ENCODE measurements at regions not wholly inside any gene's neighbourhood (a gene's known extent, or its start where the extent isn't known, plus 50 kb on each side); places are given as distances from the start of the nearest gene placed in this dataset.
"Not testable (repeated sequence)": the region's sequence is repeated elsewhere in the genome, so short reads cannot be mapped to it uniquely, and the experiment has no call there.

GRCh38 chr11:23789200-23789853, 707.5 kb upstream of the LUZP2 start:
- Histone ChIP-seq H3K9me3 (replicated peaks; ENCODE audit: insufficient read depth, low read length) (no peaks in the 10 kb centered on the region), H4K20me1 (ENCODE audit: insufficient read depth, low read length) (no peaks in the 10 kb centered on the region), H3K9me2 (replicated peaks; ENCODE audit: insufficient read depth, low read length) (no peaks in the 10 kb centered on the region), H3K79me2 (ENCODE audit: low read length) (no peaks in the 10 kb centered on the region), H3K4me3 (ENCODE audit: low read length) (no peak overlapping the region), H3K27ac (ENCODE audit: low read length) (no peak overlapping the region), H3K4me1 (ENCODE audit: low read length) (no peaks in the 10 kb centered on the region), H3K4me2 (ENCODE audit: low read depth, low read length) (no peak overlapping the region), H2AFZ (ENCODE audit: low read length) (no peak overlapping the region), H3K9ac (ENCODE audit: low read length) (no peak overlapping the region), H3K27me3 (replicated peaks; ENCODE audit: insufficient read depth, low read length) (no peaks in the 10 kb centered on the region), H3K36me3 (replicated peaks; ENCODE audit: insufficient read depth, low read length) (no peaks in the 10 kb centered on the region), H3F3A (ENCODE audit: insufficient read depth, low read length) (no peaks in the 10 kb centered on the region)
- TF ChIP-seq EZH2 (optimal IDR thresholded peaks at IDR 0.05; ENCODE audit: low read depth, low read length) (no peak), EZH2phosphoT487 (IDR thresholded peaks at IDR 0.05; ENCODE audit: low read length) (no peak), CTCF (IDR thresholded peaks at IDR 0.05; ENCODE audit: low read length) (no peak)
- no peak for DNase-seq

GRCh38 chr11:23789938-23790371, 706.9 kb upstream of the LUZP2 start:
- DNase-seq = no peak
- no peaks in the 10 kb centered on the region for H3K27me3 ChIP-seq (replicated peaks; ENCODE audit: insufficient read depth, low read length)

GRCh38 chr11:23797624-23798419, 699.0 kb upstream of the LUZP2 start:
- Histone ChIP-seq H4K20me1 (ENCODE audit: insufficient read depth, low read length) (no peaks in the 10 kb centered on the region), H3K9me3 (replicated peaks; ENCODE audit: insufficient read depth, low read length) (no peaks in the 10 kb centered on the region), H3K9me2 (replicated peaks; ENCODE audit: insufficient read depth, low read length) (no peaks in the 10 kb centered on the region), H3K4me1 (ENCODE audit: low read length) (no peaks in the 10 kb centered on the region), H3K27ac (ENCODE audit: low read length) (no peak overlapping the region), H3K4me3 (ENCODE audit: low read length) (no peak overlapping the region), H3K9ac (ENCODE audit: low read length) (no peak overlapping the region), H3K79me2 (ENCODE audit: low read length) (no peaks in the 10 kb centered on the region), H3K27me3 (replicated peaks; ENCODE audit: insufficient read depth, low read length) (no peaks in the 10 kb centered on the region), H3K36me3 (replicated peaks; ENCODE audit: insufficient read depth, low read length) (no peaks in the 10 kb centered on the region), H2AFZ (ENCODE audit: low read length) (no peak overlapping the region), H3F3A (ENCODE audit: insufficient read depth, low read length) (no peaks in the 10 kb centered on the region), H3K4me2 (ENCODE audit: low read depth, low read length) (no peak overlapping the region)
- DNase-seq = no peak
- TF ChIP-seq EZH2 (optimal IDR thresholded peaks at IDR 0.05; ENCODE audit: low read depth, low read length) (no peak), CTCF (IDR thresholded peaks at IDR 0.05; ENCODE audit: low read length) (no peak), EZH2phosphoT487 (IDR thresholded peaks at IDR 0.05; ENCODE audit: low read length) (no peak)

More at GRCh38 chr11:23789938-23790371, 706.9 kb upstream of the LUZP2 start:
- no peak overlapping the region for H3K27ac ChIP-seq (ENCODE audit: low read length)
- H3K4me3 ChIP-seq (ENCODE audit: low read length) = no peak overlapping the region
- no peaks in the 10 kb centered on the region for H3K9me2 ChIP-seq (replicated peaks; ENCODE audit: insufficient read depth, low read length)
- TF ChIP-seq EZH2phosphoT487 (IDR thresholded peaks at IDR 0.05; ENCODE audit: low read length) = no peak
- TF ChIP-seq CTCF (IDR thresholded peaks at IDR 0.05; ENCODE audit: low read length) = no peak
- no peak for TF ChIP-seq EZH2 (optimal IDR thresholded peaks at IDR 0.05; ENCODE audit: low read depth, low read length)
- H3K4me2 ChIP-seq (ENCODE audit: low read depth, low read length) = no peak overlapping the region
- H3F3A ChIP-seq (ENCODE audit: insufficient read depth, low read length) = no peaks in the 10 kb centered on the region
- no peak overlapping the region for H2AFZ ChIP-seq (ENCODE audit: low read length)
- H3K9me3 ChIP-seq (replicated peaks; ENCODE audit: insufficient read depth, low read length) = no peaks in the 10 kb centered on the region
- H3K4me1 ChIP-seq (ENCODE audit: low read length) = no peaks in the 10 kb centered on the region
- H3K79me2 ChIP-seq (ENCODE audit: low read length) = no peaks in the 10 kb centered on the region
- H4K20me1 ChIP-seq (ENCODE audit: insufficient read depth, low read length) = no peaks in the 10 kb centered on the region
- H3K36me3 ChIP-seq (replicated peaks; ENCODE audit: insufficient read depth, low read length) = no peaks in the 10 kb centered on the region
- H3K9ac ChIP-seq (ENCODE audit: low read length) = no peak overlapping the region

- not testable (repeated sequence) for H3K9me3 ChIP-seq (replicated peaks; ENCODE audit: insufficient read depth, low read length); H3K9ac ChIP-seq (ENCODE audit: low read length); H3K4me2 ChIP-seq (ENCODE audit: low read depth, low read length); H3K36me3 ChIP-seq (replicated peaks; ENCODE audit: insufficient read depth, low read length); H2AFZ ChIP-seq (ENCODE audit: low read length); H3F3A ChIP-seq (ENCODE audit: insufficient read depth, low read length); H3K4me3 ChIP-seq (ENCODE audit: low read length); H3K9me2 ChIP-seq (replicated peaks; ENCODE audit: insufficient read depth, low read length); H4K20me1 ChIP-seq (ENCODE audit: insufficient read depth, low read length); DNase-seq; H3K27me3 ChIP-seq (replicated peaks; ENCODE audit: insufficient read depth, low read length); H3K27ac ChIP-seq (ENCODE audit: low read length); H3K4me1 ChIP-seq (ENCODE audit: low read length); H3K79me2 ChIP-seq (ENCODE audit: low read length)
Measured at GRCh38 chr11:23834306-23834705, 662.5 kb upstream of the LUZP2 start.

Measured in MM.1S (cell line).